ENCODE measurements at regions not wholly inside any gene's neighbourhood (a gene's known extent, or its start where the extent isn't known, plus 50 kb on each side); places are given as distances from the start of the nearest gene placed in this dataset.
A peak's percentile ranks its signal among the peaks of the same experiment; 100 is the strongest.

GRCh38 chr3:22836131-22836530, 367.0 kb upstream of the UBE2E2 start:
- no peak overlapping the region for H2BK12ac ChIP-seq (ENCODE audit: low read depth, low read length)
- CTCF ChIA-PET (ENCODE audit: partially characterized antibody): interaction anchor here (0.8 kb wide), 1 partner anchor 16 kb away, joined by 3 read pairs; no protein-coding TSS in a partner anchor
- no peak overlapping the region for H3K9ac ChIP-seq (replicated peaks in 1 of 4; ENCODE audit: extremely low read depth in 1 of 4, low read depth in 3 of 4, low read length in 3 of 4)

More at GRCh38 chr3:22836131-22836530, 367.0 kb upstream of the UBE2E2 start:
- Histone ChIP-seq H3K79me1 (ENCODE audit: low read depth, low read length) (no peaks in the 10 kb centered on the region), H3K14ac (ENCODE audit: insufficient read length) (no peak overlapping the region), H3K4me2 (ENCODE audit: insufficient read depth in 1 of 2, low read depth in 2 of 2, low read length in 2 of 2) (no peak overlapping the region), H2BK5ac (ENCODE audit: low read depth, low read length) (no peak overlapping the region), H3K9me3 (ENCODE audit: insufficient read depth in 2 of 2, low read depth in 1 of 2, low read length in 1 of 2) (no peaks in the 10 kb centered on the region), H3K18ac (ENCODE audit: extremely low read depth, low read length) (no peak overlapping the region), H3K4me3 (ENCODE audit: extremely low read depth in 1 of 4, insufficient read depth in 2 of 4, low read depth in 3 of 4, low read length in 4 of 4) (no peak overlapping the region), H3K56ac (replicated peaks; ENCODE audit: insufficient read length, low read depth, low read length) (no peak overlapping the region), H3K23ac (ENCODE audit: insufficient read length) (no peak overlapping the region), H4K20me1 (replicated peaks in 1 of 2; ENCODE audit: control insufficient read depth in 1 of 2, insufficient read depth in 2 of 2, low read length in 2 of 2) (no peaks in the 10 kb centered on the region), H3K23me2 (ENCODE audit: low read depth, low read length) (no peaks in the 10 kb centered on the region), H4K91ac (replicated peaks; ENCODE audit: insufficient read length, low read length) (no peak overlapping the region), H4K5ac (ENCODE audit: insufficient read length, low read depth, low read length) (no peak overlapping the region), H3K4me1 (replicated peaks in 1 of 4; ENCODE audit: control insufficient read depth in 3 of 4, insufficient read depth in 4 of 4, low read length in 3 of 4) (peaks cover 0 to 5% (median 1%) of the 10 kb centered on the region in 4 experiments; a peak in 2 of 7 replicates), H4K8ac (ENCODE audit: extremely low read depth, insufficient read depth, low read length) (no peak overlapping the region), H3K4ac (replicated peaks; ENCODE audit: insufficient read length, low read depth, low read length) (no peak overlapping the region), H2BK15ac (ENCODE audit: low read length) (no peak overlapping the region), H3K36me3 (ENCODE audit: control insufficient read depth in 2 of 4, insufficient read depth in 4 of 4, low read length in 3 of 4) (no peaks in the 10 kb centered on the region), H2AK5ac (ENCODE audit: low read depth, low read length) (no peak overlapping the region), H3K79me2 (ENCODE audit: control insufficient read depth in 1 of 2, insufficient read depth in 2 of 2, low read length in 2 of 2) (no peaks in the 10 kb centered on the region), H2BK20ac (ENCODE audit: low read length) (no peak overlapping the region), H2BK120ac (replicated peaks; ENCODE audit: low read depth, low read length) (no peak overlapping the region), H2AFZ (ENCODE audit: low read length) (peak overlapping the region; percentile 40; the same call in 1 of the 2 replicates), H3K27me3 (replicated peaks in 1 of 4; ENCODE audit: control insufficient read depth in 3 of 4, extremely low read depth in 1 of 4, insufficient read depth in 3 of 4, low read length in 3 of 4) (no peaks in the 10 kb centered on the region), H3K27ac (ENCODE audit: low read depth, low read length) (no peak overlapping the region)
- DNase-seq (ENCODE audit: low read depth in 1 of 2, low spot score in 2 of 2): no peak
- FAIRE-seq: no peak
- 83% methylated on average over 1 of the region's 1 CpG; no CpG with 5 or more reads in 1 of the 2 experiments for WGBS, 2 experiments (ENCODE audit: extremely low coverage in 1 of 2, insufficient coverage in 1 of 2, insufficient read length in 1 of 2, insufficient replicate concordance in 2 of 2, low coverage in 1 of 2, low lambda C conversion rate in 2 of 2, missing lambda C conversion rate in 1 of 2)
- POLR2A ChIA-PET (ENCODE audit: partially characterized antibody): no interaction called here
- TF ChIP-seq YY1 (IDR thresholded peaks at IDR 0.05; ENCODE audit: low read depth, low read length) (no peak), KDM4A (IDR thresholded peaks at IDR 0.05; ENCODE audit: low read depth, low read length, severe bottlenecking) (no peak), TEAD4 (IDR thresholded peaks at IDR 0.05; ENCODE audit: low read depth, low read length) (no peak), HDAC2 (IDR thresholded peaks at IDR 0.05; ENCODE audit: borderline replicate concordance in 1 of 2, low read depth in 2 of 2, low read length in 2 of 2) (no peak), RFX5 (IDR thresholded peaks at IDR 0.05; ENCODE audit: borderline replicate concordance, low read depth, low read length) (no peak), RAD21 (IDR thresholded peaks at IDR 0.05 in 1 of 2, conservative IDR thresholded peaks at IDR 0.05 in 1 of 2; ENCODE audit: low read depth in 2 of 2, low read length in 2 of 2) (no peak), SP4 (IDR thresholded peaks at IDR 0.05; ENCODE audit: low read length) (no peak), CBX8 (IDR thresholded peaks at IDR 0.05; ENCODE audit: borderline replicate concordance, low read depth, low read length) (no peak), NRF1 (IDR thresholded peaks at IDR 0.05; ENCODE audit: low read depth, low read length) (no peak)

Data from H1 (cell line).